ENCODE measurements at regions not wholly inside any gene's neighbourhood (a gene's known extent, or its start where the extent isn't known, plus 50 kb on each side); places are given as distances from the start of the nearest gene placed in this dataset.

DNA sequence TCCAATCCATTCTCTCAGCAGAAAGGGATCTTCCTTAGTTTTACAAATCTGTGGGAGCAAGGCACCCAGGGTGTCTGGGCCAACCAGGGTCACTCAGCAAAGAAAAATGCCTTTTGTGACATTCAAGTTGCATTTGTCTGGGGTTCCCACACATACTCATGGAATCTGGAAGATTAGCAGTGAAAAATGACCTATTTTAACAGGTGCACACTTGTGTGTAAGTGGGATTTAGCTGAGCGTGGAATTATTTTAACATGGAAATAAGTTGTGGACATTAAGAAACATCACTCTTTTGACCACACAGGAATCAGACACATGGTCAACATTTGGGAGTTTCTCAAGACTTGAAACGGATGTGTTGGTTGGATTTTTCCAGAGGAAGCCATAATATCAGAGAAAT, 234.9 kb downstream of the OPA1 start:
- DNase-seq (ENCODE audit: low read depth), result no peak

- no peak for DNase-seq (ENCODE audit: low read depth)
These were observed 235.5 kb downstream of the OPA1 start for GRCh38 chr3:193828477-193828876.

DNA sequence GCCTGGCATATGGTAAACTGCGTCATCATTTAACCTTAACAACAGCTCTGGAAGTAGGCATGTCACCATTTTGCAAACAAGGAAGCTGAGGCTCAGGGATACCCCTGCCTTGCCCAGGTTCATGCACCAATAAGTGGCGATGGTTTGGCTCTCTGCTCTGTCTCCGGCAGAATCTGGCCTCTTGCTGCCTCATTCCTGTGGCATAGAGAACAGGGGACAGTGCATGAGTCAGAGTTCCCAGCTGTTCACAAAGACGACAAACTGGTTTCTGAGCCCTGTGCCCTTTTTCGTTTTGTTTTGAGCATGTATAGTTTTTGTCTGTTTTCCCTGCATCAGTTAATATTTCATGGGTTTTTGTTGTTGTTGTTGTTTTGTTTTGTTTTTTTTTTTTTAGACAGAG, 236.8 kb downstream of the OPA1 start:
- DNase-seq (ENCODE audit: low read depth), result no peak

DNA sequence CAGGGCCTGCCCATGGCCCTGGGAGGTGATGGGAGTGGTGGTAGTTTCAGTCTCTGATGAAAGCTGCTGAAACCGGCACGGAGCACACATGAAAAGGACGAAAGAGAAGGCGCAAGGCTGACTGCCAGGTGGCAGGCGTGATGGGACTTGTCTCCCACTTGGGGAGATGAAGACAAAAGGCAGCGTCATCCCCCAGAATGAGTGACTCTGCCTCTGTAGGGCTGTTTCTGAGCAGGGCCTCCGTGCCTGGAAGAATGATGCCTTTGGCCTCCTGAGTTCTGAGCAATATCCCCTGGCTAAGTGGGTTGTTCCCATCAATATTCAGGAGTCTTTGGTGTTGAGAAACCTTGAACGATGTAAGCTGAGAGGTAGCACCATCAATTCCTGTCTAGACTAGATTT, 237.8 kb downstream of the OPA1 start:
- no peak for DNase-seq (ENCODE audit: low read depth)

- DNase-seq (ENCODE audit: low read depth), result no peak
These were observed 238.8 kb downstream of the OPA1 start for GRCh38 chr3:193831495-193832455.

DNA sequence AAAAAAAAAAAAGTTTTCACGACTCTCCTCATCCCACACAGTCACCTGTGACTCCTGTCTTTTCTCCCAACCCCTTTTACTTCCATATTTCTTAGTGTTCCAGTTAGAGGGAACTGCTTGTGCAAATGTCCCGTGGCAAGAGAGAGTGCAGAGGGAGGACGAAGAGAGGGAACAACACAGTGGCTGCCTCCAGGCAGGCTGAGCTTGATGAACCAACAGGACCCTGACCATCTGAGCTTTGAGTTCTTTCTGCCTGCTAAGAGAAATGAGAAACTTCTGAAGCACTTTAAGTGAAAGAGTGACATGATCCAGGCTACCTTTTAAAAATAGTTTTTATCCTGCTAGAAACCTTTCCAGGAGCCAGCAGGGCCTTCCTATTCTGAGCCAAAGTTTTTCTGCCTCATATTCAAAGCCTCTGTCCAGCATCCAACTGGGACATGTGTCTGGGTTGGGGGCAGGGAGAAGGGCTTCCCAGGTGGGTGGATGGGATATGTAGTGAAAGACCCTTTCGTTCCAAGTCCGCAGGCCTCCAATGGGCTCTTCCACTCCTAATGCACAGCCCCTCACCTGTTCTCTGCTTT, 239.9 kb downstream of the OPA1 start:
- DNase-seq (ENCODE audit: low read depth), result no peak

DNA sequence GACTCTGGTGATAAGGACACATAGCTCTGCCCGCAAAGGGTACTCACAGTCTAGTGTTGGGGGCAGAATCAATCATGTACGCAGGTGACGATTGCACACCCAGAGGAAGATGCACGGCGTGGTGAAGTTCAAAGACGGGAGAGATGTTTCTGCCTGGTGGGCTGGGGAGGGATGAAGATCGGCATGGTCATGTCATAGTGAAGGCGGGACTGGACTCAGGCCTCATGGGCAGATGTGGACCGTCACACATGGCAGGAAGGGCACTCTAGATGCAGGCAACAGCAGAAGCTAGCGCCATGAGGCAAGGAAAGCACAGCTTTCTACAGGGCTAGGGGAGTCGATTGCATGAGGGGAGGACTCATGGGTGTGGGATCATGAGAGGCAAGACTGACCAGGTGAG, 240.6 kb downstream of the OPA1 start:
- no peak for DNase-seq (ENCODE audit: low read depth)

DNA sequence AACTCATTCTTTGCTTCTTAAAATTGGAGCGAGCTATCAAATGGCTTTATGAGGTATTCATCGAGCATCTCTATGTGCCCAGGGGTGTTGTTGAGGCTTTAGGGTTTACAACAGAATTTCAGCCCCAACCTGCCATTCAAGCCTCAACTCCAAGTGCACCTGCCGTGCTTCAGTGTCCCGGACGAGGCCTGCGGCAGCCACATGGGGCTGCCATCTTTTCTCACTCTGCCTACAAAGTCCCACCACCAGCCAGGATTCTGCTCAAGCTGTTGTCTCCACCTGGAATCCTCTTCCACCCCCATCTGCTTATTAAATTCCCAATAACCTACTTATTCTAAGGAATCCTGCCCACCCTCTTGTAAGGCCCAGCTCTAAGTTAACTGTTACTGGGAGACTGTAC, 242.4 kb downstream of the OPA1 start:
- DNase-seq (ENCODE audit: low read depth), result no peak

GRCh38 chr3:193836511-193836910, 243.5 kb downstream of the OPA1 start:
- no peak for DNase-seq (ENCODE audit: low read depth)

DNA sequence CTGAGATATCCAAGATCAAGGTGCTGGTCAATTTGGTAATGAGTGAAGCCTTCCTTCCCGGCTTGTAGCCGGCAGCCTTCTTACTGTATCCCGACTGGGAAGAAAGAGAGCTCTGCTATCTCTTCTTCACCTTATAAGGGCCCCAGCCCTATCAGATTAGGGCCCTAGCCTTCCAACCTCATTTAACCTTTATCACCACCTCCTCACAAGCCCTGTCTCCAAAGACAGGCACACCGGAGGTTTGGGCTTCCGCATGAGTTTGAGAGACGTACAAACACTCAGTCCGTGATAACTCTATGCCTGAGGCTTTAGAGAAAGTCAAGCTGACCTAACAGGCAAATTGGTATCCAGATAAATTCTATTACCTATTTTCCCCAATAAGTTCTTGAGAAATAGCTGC, 243.9 kb downstream of the OPA1 start:
- no peak for DNase-seq (ENCODE audit: low read depth)

GRCh38 chr3:193837347-193837827, 244.4 kb downstream of the OPA1 start:
- no peak for DNase-seq (ENCODE audit: low read depth)

- DNase-seq (ENCODE audit: low read depth), result no peak
These were observed 247.2 kb downstream of the OPA1 start for GRCh38 chr3:193840111-193840641.

- DNase-seq (ENCODE audit: low read depth), result no peak
These were observed 248.6 kb downstream of the OPA1 start for GRCh38 chr3:193841581-193841980.

GRCh38 chr3:193842029-193842798, 249.2 kb downstream of the OPA1 start:
- DNase-seq (ENCODE audit: low read depth), result no peak

- DNase-seq (ENCODE audit: low read depth), result no peak
These were observed 249.9 kb downstream of the OPA1 start for GRCh38 chr3:193842832-193843473.

DNA sequence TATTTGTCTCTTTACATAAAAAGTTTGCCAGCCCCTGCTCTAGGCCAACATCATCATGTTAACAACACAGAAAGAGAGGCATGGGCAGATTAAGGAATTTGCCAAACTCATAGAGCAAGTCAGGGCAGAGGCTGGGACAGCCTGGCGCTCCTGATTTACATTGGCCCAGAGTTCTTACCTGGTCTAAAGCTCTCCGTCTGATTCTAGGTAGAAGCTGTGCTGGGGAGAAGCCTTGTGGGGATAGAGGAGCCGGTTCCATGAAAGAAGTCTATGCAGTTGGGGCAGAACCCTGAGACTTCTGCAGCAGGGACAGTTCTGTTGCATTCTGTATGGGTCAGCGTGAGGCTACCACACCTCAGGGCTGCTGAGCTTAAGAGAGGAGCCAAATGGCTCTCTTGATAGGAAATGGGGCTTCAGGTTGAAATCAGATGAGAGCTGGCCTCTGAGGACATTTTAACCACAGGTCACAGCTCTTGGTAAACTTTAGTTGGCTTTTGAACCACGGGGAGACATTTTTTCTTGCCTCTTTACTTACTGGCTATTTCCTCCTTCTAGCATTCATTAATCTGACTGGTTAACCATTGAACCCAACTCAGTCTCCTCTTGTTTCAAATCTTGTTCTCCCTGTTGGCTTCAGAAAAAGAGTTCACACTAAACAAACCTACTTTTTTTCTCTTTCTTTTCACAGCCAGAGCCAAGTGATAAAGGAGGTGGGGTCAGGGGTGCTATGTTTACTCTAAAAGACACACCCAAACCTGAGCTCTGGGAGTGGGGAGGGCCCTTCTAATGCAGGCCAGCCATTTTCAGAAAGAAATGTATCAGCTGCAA, 250.7 kb downstream of the OPA1 start:
- DNase-seq (ENCODE audit: low read depth), result no peak

DNA sequence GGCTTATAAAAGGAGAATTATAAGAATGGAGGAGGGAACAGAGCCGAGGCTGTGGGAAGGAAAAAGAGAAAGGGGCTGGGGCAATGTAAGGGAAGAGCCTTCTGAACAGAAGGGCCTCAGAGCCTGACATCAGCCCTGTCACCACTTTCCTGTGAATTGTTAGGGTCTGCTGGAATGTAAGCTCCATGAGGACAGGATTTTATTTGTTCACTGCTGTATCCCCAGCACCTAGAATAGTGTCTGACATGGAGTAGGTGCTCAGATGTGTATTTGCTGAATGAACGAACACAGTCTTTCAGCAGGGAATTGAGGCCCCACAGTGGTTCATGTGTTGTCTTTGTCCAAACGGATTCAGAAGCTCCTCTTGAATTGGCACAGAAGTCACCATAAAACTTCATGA, 251.5 kb downstream of the OPA1 start:
- DNase-seq (ENCODE audit: low read depth), result no peak

- no peak for DNase-seq (ENCODE audit: low read depth)
These were observed 252.1 kb downstream of the OPA1 start for GRCh38 chr3:193845144-193845543.

- DNase-seq (ENCODE audit: low read depth), result no peak
These were observed 253.6 kb downstream of the OPA1 start for GRCh38 chr3:193846569-193846968.

DNA sequence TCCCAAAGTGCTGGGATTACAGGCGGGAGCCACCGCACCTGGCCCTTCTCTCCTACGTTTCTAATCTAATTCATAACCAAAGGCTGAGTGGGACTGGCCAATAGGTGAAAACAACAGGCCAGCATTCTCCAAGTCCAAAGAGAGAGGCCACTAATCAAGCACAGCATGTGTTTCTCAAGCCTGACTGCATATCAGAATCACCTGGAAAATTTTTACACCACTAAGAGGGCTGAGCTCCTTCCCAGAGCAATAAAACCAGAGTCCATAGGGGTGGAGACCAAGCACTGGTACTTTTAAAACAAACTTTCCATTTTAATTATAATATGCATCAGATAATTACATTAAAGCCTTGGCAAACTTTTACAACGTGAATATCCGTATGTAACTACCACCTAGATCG, 254.4 kb downstream of the OPA1 start:
- DNase-seq (ENCODE audit: low read depth), result no peak

DNA sequence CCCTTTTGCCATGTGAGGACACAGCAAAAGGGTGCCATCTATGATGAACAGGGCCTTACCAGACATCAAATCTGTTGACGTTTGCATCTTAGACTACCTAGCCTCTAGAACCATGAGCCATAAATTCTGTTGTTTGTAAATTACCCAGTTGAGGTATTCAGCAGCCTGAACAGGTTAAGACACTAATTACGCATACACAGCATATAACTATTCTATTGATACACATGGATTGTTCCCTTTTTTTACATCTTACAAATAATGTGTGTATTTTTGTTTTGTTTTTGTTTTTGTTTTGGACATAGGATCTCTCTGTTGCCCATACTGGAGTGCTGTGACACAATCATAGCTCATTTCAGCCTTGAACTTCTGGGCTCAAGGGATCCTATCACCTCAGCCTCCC, 255.5 kb downstream of the OPA1 start:
- DNase-seq (ENCODE audit: low read depth), result no peak
